Neural crest cell (in vitro differentiated cells): ENCODE measurements at regions not wholly inside any gene's neighbourhood (a gene's known extent, or its start where the extent isn't known, plus 50 kb on each side); places are given as distances from the start of the nearest gene placed in this dataset.
A peak's percentile ranks its signal among the peaks of the same experiment; 100 is the strongest.

Experiments used
- DNase-seq: peaks from one replicate; pipeline ENCODE4 v3.0.0; 2021; ENCODE audit warnings: low read depth, mixed read lengths, low spot score
- H3K27ac Mint-ChIP-seq: one replicate; pipeline ENCODE4 v1.8.0; 2021; ENCODE audit warnings: mild to moderate bottlenecking, mixed read lengths; ENCODE audit not compliant: unreplicated experiment
- H3K27me3 Mint-ChIP-seq: 2 replicates; pipeline ENCODE4 v1.8.0; 2021; ENCODE audit warnings: low read depth, mild to moderate bottlenecking, mixed read lengths
- H3K36me3 Mint-ChIP-seq: 2 replicates; pipeline ENCODE4 v1.8.0; 2021; ENCODE audit warnings: low read depth, mild to moderate bottlenecking, mixed read lengths
- H3K4me1 Mint-ChIP-seq: 2 replicates; pipeline ENCODE4 v1.8.0; 2021; ENCODE audit warnings: mixed read lengths
- H3K4me3 Mint-ChIP-seq: one replicate; pipeline ENCODE4 v1.8.0; 2021; ENCODE audit warnings: mild to moderate bottlenecking, mixed read lengths
- H3K9me3 Mint-ChIP-seq: 2 replicates; pipeline ENCODE4 v1.8.0; 2021; ENCODE audit warnings: mixed read lengths
- TF ChIP-seq, protein P1 (sequence below): fragments of 200-600 bp; sonication (generic); conservative IDR thresholded peaks from 2 replicates; pipeline ENCODE4 v1.5.0; 2021; ENCODE audit warnings: antibody characterized with exemption, mild to moderate bottlenecking

DNA sequence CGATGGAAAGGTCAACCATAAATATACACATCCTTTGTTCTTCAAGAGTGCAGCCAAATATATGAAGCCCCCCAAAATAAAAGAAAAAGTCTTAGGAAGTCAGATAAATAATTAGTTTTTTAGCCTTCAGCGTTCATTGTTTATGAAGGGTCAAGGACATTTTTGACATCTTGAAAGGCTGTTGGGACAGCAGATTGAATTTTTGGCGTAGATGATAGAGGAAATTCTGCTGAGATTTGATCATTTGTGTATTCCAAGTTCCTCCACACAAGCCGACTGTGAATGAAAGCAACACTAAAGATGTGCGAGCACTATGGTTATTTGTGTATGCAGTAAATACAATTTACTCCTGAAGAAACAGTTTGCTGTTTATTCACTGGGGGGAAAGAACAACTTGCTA, 177.8 kb upstream of the PARD3B start:
- peaks cover 27% of the 10 kb centered on the region for H3K4me1 Mint-ChIP-seq
- no peaks in the 10 kb centered on the region for H3K27me3 Mint-ChIP-seq
- H3K27ac Mint-ChIP-seq, result no peak overlapping the region
- H3K36me3 Mint-ChIP-seq, result no peaks in the 10 kb centered on the region
- DNase-seq, result no peak
- TF ChIP-seq, protein P1, sequence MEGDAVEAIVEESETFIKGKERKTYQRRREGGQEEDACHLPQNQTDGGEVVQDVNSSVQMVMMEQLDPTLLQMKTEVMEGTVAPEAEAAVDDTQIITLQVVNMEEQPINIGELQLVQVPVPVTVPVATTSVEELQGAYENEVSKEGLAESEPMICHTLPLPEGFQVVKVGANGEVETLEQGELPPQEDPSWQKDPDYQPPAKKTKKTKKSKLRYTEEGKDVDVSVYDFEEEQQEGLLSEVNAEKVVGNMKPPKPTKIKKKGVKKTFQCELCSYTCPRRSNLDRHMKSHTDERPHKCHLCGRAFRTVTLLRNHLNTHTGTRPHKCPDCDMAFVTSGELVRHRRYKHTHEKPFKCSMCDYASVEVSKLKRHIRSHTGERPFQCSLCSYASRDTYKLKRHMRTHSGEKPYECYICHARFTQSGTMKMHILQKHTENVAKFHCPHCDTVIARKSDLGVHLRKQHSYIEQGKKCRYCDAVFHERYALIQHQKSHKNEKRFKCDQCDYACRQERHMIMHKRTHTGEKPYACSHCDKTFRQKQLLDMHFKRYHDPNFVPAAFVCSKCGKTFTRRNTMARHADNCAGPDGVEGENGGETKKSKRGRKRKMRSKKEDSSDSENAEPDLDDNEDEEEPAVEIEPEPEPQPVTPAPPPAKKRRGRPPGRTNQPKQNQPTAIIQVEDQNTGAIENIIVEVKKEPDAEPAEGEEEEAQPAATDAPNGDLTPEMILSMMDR, result no peak
- H3K9me3 Mint-ChIP-seq, result no peaks in the 10 kb centered on the region
- no peak overlapping the region for H3K4me3 Mint-ChIP-seq

DNA sequence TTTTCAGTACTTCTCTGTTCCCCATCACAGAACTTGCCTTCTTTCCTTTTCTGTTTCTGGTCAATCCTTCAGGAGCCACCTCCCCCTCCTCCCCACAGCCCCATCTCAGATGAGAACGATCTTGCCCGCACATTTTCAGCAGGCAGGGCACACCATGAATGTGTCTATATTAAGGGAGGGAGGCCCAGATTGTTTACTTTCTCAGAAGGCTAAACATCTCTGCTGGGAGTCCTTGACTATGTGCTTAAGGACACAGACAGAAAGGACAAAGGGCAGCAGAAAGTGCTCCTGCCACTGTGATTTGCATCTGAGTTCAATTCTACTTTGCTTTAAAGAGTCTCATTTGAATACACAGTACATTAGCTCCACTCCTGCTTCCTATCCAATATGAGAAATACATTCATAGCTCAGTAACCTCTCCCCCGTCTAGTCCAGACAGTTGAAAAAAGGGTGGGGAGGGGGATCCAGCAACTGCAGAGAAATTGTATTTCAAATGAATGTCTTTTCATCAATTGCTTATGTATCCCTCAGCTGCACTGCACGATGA, 175.0 kb upstream of the PARD3B start:
- no peak for DNase-seq
- no peaks in the 10 kb centered on the region for H3K36me3 Mint-ChIP-seq
- H3K27ac Mint-ChIP-seq, result peak overlapping the region; percentile 44
- no peak overlapping the region for H3K4me3 Mint-ChIP-seq
- H3K27me3 Mint-ChIP-seq, result no peaks in the 10 kb centered on the region
- peaks cover 27% of the 10 kb centered on the region for H3K4me1 Mint-ChIP-seq
- TF ChIP-seq, protein P1, result no peak
- peaks cover 5% of the 10 kb centered on the region for H3K9me3 Mint-ChIP-seq

DNA sequence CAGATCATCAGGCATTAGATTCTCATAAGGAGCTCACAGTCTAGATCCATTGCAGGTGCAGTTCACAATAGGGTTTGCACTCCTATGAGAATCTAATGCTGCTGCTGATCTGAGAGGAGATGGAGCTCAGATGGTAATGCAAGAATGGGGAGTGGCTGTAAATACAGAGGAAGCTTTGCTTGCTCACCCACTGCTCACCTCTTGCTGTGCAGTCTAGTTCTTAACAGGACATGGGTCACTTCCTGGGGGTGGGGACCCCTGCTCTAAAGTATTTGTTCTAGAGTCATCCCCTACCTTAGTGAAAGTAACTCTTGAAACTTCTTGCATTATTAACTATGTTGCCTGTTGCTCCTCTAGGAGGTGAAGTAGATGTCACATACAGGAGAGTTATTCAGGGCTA, 171.3 kb upstream of the PARD3B start:
- no peaks in the 10 kb centered on the region for H3K27me3 Mint-ChIP-seq
- H3K4me3 Mint-ChIP-seq, result no peak overlapping the region
- DNase-seq, result no peak
- H3K27ac Mint-ChIP-seq, result no peak overlapping the region
- peaks cover 12% of the 10 kb centered on the region for H3K9me3 Mint-ChIP-seq
- TF ChIP-seq, protein P1, result no peak
- peaks cover 15% of the 10 kb centered on the region for H3K4me1 Mint-ChIP-seq
- H3K36me3 Mint-ChIP-seq, result no peaks in the 10 kb centered on the region

DNA sequence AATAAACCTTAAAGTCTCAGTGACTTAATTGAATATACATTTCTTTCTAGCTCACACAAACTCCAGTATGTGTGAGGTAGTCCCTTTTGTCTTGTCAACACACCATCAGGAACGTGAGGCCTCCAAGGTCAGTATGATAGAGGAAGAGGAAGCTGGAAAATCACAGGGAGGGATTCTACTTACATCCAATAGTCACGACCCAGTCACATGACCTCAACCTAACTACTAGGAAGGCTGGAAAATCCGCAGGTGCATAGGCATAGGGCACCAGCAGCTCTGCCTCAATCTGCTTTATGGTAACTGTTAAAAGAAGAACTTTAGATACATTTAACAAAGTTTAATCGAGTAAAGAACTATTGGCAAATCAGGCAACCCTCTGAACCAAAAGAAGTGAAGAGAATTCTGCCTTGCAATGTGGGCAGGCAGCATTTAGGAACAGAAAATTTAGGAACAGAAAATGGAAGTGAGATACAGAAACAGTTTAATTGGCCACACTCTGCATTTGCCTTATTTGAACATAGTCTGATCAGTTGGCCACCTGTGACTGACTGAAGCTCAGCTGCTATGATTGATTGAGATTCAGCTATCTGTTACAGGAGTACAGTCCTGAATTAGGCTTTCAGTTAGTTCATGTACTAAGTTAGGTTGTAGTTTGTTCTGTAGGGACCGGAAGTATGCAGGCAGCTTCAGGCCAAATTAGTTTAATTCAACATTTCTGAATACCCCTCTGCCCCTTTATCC, 165.0 kb upstream of the PARD3B start:
- no peaks in the 10 kb centered on the region for H3K4me1 Mint-ChIP-seq
- H3K9me3 Mint-ChIP-seq, result peaks cover 27% of the 10 kb centered on the region
- TF ChIP-seq, protein P1, result no peak

DNA sequence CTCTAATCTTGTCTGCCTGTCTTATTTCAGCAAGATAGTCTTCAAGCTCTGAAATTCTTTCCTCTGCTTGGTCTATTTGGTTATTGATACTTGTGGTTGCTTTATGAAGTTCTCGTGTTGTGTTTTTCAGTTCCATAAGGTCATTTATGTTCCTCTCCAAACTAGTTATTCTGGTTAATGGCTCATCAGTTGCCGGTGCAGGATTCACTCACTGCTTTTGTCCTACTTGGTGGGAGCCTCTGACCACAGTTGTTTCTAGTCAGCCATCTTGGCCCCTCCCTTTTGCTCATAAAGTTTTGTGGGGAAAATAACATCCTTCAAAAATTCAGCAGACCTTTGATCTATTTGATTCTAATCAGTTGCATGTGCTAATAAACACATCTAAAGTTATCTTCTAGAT, 158.6 kb upstream of the PARD3B start:
- no peak for DNase-seq
- no peak overlapping the region for H3K27ac Mint-ChIP-seq
- H3K4me1 Mint-ChIP-seq, result no peaks in the 10 kb centered on the region
- TF ChIP-seq, protein P1, result no peak
- peaks cover 8% of the 10 kb centered on the region for H3K36me3 Mint-ChIP-seq
- peaks cover 24% of the 10 kb centered on the region for H3K9me3 Mint-ChIP-seq
- no peaks in the 10 kb centered on the region for H3K27me3 Mint-ChIP-seq
- H3K4me3 Mint-ChIP-seq, result no peak overlapping the region

More for the DNA sequence above, 165.0 kb upstream of the PARD3B start:
- H3K36me3 Mint-ChIP-seq, result peaks cover 5% of the 10 kb centered on the region
- no peaks in the 10 kb centered on the region for H3K27me3 Mint-ChIP-seq
- H3K27ac Mint-ChIP-seq, result peak overlapping the region; percentile 58
- H3K4me3 Mint-ChIP-seq, result no peak overlapping the region
- DNase-seq, result no peak
